GM12873 (cell line): ENCODE measurements at regions not wholly inside any gene's neighbourhood (a gene's known extent, or its start where the extent isn't known, plus 50 kb on each side); places are given as distances from the start of the nearest gene placed in this dataset.

Source experiments
- CTCF ChIP-seq: IDR thresholded peaks from 2 replicates; pipeline ENCODE4 v1.5.1; 2012; ENCODE audit warnings: low read depth, mild to moderate bottlenecking, moderate library complexity, low read length, control low read depth; ENCODE audit not compliant: insufficient read depth; ENCODE audit errors: missing control alignments

- no peak for TF ChIP-seq CTCF
These were observed 157.9 kb downstream of the LY86 start for GRCh38 chr6:6746333-6746969.

- TF ChIP-seq CTCF = no peak
These were observed 158.4 kb downstream of the LY86 start for GRCh38 chr6:6746970-6747338.

GRCh38 chr6:6747371-6747770 lies 158.9 kb downstream of the LY86 start:
- no peak for TF ChIP-seq CTCF

- TF ChIP-seq CTCF = no peak
These were observed 159.5 kb downstream of the LY86 start for GRCh38 chr6:6748001-6748400.

- TF ChIP-seq CTCF = no peak
These were observed 161.4 kb downstream of the LY86 start for GRCh38 chr6:6749702-6750491.

- TF ChIP-seq CTCF = no peak
These were observed 162.2 kb downstream of the LY86 start for GRCh38 chr6:6750594-6751265.

- TF ChIP-seq CTCF = no peak
These were observed 162.7 kb downstream of the LY86 start for GRCh38 chr6:6751266-6751596.
